ENCODE measurements at regions not wholly inside any gene's neighbourhood (a gene's known extent, or its start where the extent isn't known, plus 50 kb on each side); places are given as distances from the start of the nearest gene placed in this dataset.
"Not testable (repeated sequence)": the region's sequence is repeated elsewhere in the genome, so short reads cannot be mapped to it uniquely, and the experiment has no call there.

- no peak for DNase-seq (ENCODE audit: low read depth in 1 of 2, low spot score in 1 of 2)
Observed at GRCh38 chr4:57344296-57344695, 234.1 kb upstream of the IGFBP7 start.

GRCh38 chr4:57342411-57342810, 232.2 kb upstream of the IGFBP7 start:
- H3K9me3 ChIP-seq (ENCODE audit: low read depth), result no peaks in the 10 kb centered on the region
- TF ChIP-seq CTCF (IDR thresholded peaks at IDR 0.05; ENCODE audit: low read depth, low read length), result no peak
- no peak overlapping the region for H3K27ac ChIP-seq
- no peaks in the 10 kb centered on the region for H3K36me3 ChIP-seq
- H3K4me1 ChIP-seq (ENCODE audit: low read depth), result no peaks in the 10 kb centered on the region
- H3K4me3 ChIP-seq, result no peak overlapping the region
- peak in 1 of 2 donors; percentile 3 for DNase-seq (ENCODE audit: low read depth in 1 of 2, low spot score in 1 of 2)
- H3K27me3 ChIP-seq, result no peaks in the 10 kb centered on the region

More at GRCh38 chr4:57344296-57344695, 234.1 kb upstream of the IGFBP7 start:
- H3K27ac ChIP-seq, result no peak overlapping the region
- no peaks in the 10 kb centered on the region for H3K4me1 ChIP-seq (ENCODE audit: low read depth)
- no peaks in the 10 kb centered on the region for H3K27me3 ChIP-seq
- no peak for TF ChIP-seq CTCF (IDR thresholded peaks at IDR 0.05; ENCODE audit: low read depth, low read length)
- H3K36me3 ChIP-seq, result no peaks in the 10 kb centered on the region
- no peaks in the 10 kb centered on the region for H3K9me3 ChIP-seq (ENCODE audit: low read depth)
- no peak overlapping the region for H3K4me3 ChIP-seq

DNA sequence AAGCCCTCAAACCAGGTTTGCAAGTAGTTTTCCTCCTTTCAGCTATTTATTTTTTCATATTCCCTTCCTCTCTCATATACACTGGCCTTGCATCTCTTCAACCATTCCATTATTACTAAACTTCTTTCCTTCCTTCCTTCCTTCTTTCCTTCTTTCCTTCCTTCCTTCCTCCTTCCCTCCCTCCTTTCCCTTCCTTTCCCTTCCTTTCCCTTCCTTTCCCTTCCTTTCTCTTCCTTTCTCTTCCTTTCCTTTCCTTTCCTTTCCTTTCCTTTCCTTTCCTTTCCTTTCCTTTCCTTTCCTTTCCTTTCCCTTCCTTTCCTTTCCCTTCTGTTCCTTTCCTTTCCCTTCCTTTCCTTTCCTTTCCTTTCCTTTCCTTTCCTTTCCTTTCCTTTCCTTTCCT, 228.7 kb upstream of the IGFBP7 start:
- not testable (repeated sequence) for H3K27me3 ChIP-seq; H3K9me3 ChIP-seq (ENCODE audit: low read depth); H3K36me3 ChIP-seq; DNase-seq (ENCODE audit: low read depth in 1 of 2, low spot score in 1 of 2); H3K4me3 ChIP-seq; H3K27ac ChIP-seq; H3K4me1 ChIP-seq (ENCODE audit: low read depth)

DNA sequence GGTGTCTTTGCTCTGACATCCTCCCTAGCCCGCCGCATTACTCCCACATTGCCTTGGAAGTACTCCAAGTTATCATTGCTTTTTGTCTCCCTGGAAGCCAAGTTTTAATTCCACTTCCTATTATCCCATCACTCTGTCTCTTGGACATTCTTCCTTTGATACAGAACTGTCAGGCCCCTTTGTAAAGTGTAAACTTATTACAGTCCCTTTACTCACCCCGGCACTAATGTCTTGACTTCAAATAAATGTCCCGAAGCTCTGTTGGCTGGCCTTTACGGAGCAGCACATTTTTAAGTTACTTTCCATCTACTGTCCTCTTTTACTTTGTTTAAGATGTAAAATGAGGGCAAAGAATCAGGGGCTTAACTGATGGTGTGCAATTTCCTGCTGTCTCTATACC, 223.5 kb upstream of the IGFBP7 start:
- TF ChIP-seq CTCF (IDR thresholded peaks at IDR 0.05; ENCODE audit: low read depth, low read length), result no peak
- no peaks in the 10 kb centered on the region for H3K27me3 ChIP-seq
- H3K4me3 ChIP-seq, result no peak overlapping the region
- H3K36me3 ChIP-seq, result no peaks in the 10 kb centered on the region
- H3K9me3 ChIP-seq (ENCODE audit: low read depth), result no peaks in the 10 kb centered on the region
- peaks cover 10% of the 10 kb centered on the region for H3K4me1 ChIP-seq (ENCODE audit: low read depth)
- peak in 1 of 2 donors; percentile 15 for DNase-seq (ENCODE audit: low read depth in 1 of 2, low spot score in 1 of 2)
- H3K27ac ChIP-seq, result no peak overlapping the region

DNA sequence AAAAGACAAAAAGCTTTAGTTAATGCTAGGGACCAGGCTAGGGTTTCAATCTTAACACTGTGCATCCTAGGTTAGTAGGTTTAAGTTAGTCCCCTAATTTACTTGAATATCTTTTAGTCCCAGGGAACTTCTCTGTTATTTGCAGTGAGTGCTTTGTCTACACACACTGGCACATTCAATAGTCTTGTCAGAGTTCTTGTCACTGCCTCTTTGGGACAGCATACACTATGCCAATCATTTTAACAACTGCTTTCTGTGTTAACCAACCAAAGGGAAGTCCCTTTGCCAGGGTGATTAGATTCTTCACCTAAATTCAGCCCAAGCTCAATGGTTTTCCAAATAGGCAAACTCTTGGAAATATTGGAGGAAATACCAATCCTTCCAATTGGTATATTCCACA, 221.8 kb upstream of the IGFBP7 start:
- no peak overlapping the region for H3K4me3 ChIP-seq
- H3K27me3 ChIP-seq, result no peaks in the 10 kb centered on the region
- no peak for DNase-seq (ENCODE audit: low read depth in 1 of 2, low spot score in 1 of 2)
- TF ChIP-seq CTCF (IDR thresholded peaks at IDR 0.05; ENCODE audit: low read depth, low read length), result no peak
- peaks cover 10% of the 10 kb centered on the region for H3K4me1 ChIP-seq (ENCODE audit: low read depth)
- no peak overlapping the region for H3K27ac ChIP-seq
- no peaks in the 10 kb centered on the region for H3K36me3 ChIP-seq
- H3K9me3 ChIP-seq (ENCODE audit: low read depth), result no peaks in the 10 kb centered on the region

DNA sequence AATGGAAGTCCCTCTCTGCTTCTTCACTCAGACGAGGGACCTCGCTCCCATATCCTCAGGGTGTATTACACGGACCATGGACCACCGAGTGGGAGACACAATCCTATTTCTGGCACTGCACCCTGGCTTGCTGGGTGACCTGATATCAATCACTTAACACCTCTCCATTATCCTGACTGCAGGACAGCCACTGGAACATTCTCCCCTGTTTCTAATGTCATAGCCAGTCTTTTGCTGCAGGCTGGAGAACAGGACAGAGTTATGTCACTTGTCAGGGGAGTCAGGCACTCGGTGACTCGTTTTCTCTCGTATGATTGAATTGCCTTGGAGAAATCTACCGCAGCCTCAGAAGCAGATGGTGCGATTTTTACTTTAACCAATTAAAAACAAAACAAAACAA, 219.1 kb upstream of the IGFBP7 start:
- Histone ChIP-seq H3K27ac (peak overlapping the region; percentile 58), H3K4me1 (ENCODE audit: low read depth) (peaks cover 10% of the 10 kb centered on the region), H3K27me3 (no peaks in the 10 kb centered on the region), H3K36me3 (no peaks in the 10 kb centered on the region), H3K4me3 (no peak overlapping the region), H3K9me3 (ENCODE audit: low read depth) (no peaks in the 10 kb centered on the region)
- DNase-seq (ENCODE audit: low read depth in 1 of 2, low spot score in 1 of 2), result peak in 1 of 2 donors; percentile 42
- no peak for TF ChIP-seq CTCF (IDR thresholded peaks at IDR 0.05; ENCODE audit: low read depth, low read length)

Data from cardiac muscle cell (in vitro differentiated cells and primary cell).